ENCODE measurements at regions not wholly inside any gene's neighbourhood (a gene's known extent, or its start where the extent isn't known, plus 50 kb on each side); places are given as distances from the start of the nearest gene placed in this dataset.

- Mint-ChIP-seq H3K27me3 (no peaks in the 10 kb centered on the region), H3K36me3 (no peaks in the 10 kb centered on the region), H3K27ac (no peak overlapping the region), H3K9me3 (no peaks in the 10 kb centered on the region), H3K4me3 (no peak overlapping the region), H3K4me1 (ENCODE audit: unreplicated experiment) (no peaks in the 10 kb centered on the region)
- DNase-seq (ENCODE audit: extremely low spot score, unreplicated experiment) = no peak
- TF ChIP-seq, protein P1, sequence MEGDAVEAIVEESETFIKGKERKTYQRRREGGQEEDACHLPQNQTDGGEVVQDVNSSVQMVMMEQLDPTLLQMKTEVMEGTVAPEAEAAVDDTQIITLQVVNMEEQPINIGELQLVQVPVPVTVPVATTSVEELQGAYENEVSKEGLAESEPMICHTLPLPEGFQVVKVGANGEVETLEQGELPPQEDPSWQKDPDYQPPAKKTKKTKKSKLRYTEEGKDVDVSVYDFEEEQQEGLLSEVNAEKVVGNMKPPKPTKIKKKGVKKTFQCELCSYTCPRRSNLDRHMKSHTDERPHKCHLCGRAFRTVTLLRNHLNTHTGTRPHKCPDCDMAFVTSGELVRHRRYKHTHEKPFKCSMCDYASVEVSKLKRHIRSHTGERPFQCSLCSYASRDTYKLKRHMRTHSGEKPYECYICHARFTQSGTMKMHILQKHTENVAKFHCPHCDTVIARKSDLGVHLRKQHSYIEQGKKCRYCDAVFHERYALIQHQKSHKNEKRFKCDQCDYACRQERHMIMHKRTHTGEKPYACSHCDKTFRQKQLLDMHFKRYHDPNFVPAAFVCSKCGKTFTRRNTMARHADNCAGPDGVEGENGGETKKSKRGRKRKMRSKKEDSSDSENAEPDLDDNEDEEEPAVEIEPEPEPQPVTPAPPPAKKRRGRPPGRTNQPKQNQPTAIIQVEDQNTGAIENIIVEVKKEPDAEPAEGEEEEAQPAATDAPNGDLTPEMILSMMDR (conservative IDR thresholded peaks at IDR 0.05) = no peak
These were observed 1121.1 kb upstream of the ADGRL3 start for GRCh38 chr4:60078984-60079383.

DNA sequence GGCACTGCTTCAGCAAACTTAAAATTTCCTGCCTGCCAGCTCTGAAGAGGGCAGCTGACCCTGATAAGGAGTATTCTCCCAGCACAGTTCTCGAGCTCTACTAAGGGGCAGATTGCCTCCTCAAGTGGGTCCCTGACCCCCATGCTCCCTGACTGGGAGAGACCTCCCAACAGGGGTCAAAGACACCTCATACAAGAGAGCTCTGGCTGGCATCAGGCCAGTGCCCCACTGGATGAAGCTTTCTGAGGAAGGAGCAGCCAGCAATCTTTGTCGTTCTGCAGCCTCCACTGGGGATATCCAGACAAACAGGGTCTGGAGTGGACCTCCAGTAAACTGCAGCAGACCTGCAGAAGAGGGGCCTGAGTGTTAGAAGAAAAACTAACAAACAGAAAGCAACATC lies 1118.3 kb upstream of the ADGRL3 start:
- no peak for DNase-seq (ENCODE audit: extremely low spot score, unreplicated experiment)
- no peak overlapping the region for H3K4me3 Mint-ChIP-seq
- H3K27me3 Mint-ChIP-seq = no peaks in the 10 kb centered on the region
- TF ChIP-seq, protein P1 (conservative IDR thresholded peaks at IDR 0.05) = no peak
- no peaks in the 10 kb centered on the region for H3K4me1 Mint-ChIP-seq (ENCODE audit: unreplicated experiment)
- no peaks in the 10 kb centered on the region for H3K9me3 Mint-ChIP-seq
- H3K36me3 Mint-ChIP-seq = no peaks in the 10 kb centered on the region
- H3K27ac Mint-ChIP-seq = no peak overlapping the region

DNA sequence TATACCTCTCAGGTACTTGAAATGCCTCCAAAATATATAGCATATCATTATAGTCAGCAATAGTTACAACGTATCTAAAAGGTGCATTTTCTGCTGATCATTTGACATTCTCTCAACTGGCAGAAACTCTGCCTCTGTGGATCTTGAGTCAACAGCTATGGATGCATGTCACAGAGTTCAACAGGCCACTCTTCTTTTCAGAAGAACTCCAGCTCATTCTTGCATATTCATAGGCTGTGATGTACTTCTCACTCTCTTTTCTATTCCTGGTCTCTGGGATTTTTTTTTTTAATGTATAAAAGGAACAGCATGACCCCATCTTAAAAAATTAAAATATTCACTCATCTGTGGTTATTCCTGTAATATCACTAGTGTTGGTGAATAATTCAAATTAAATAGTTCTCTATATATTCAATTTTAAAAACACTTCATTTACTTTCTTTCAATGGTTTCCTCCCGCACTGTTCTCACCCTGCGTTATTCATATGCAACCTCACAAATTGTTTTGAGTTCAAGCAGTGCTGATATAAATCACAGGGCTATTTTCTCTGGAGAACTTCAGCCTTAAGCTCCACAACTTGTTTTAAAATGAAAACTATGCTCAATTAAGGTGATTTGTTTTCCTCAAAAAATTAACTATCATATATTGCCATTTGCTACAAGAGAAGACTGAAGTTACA lies 1111.2 kb upstream of the ADGRL3 start:
- TF ChIP-seq, protein P1 (conservative IDR thresholded peaks at IDR 0.05) = no peak
- Mint-ChIP-seq H3K27me3 (no peaks in the 10 kb centered on the region), H3K9me3 (no peaks in the 10 kb centered on the region), H3K4me3 (no peak overlapping the region), H3K27ac (no peak overlapping the region), H3K4me1 (ENCODE audit: unreplicated experiment) (no peaks in the 10 kb centered on the region), H3K36me3 (no peaks in the 10 kb centered on the region)
- no peak for DNase-seq (ENCODE audit: extremely low spot score, unreplicated experiment)

GRCh38 chr4:60089546-60090273 lies 1110.4 kb upstream of the ADGRL3 start:
- Mint-ChIP-seq H3K4me1 (ENCODE audit: unreplicated experiment) (no peaks in the 10 kb centered on the region), H3K36me3 (no peaks in the 10 kb centered on the region), H3K9me3 (no peaks in the 10 kb centered on the region), H3K27me3 (no peaks in the 10 kb centered on the region), H3K4me3 (no peak overlapping the region), H3K27ac (no peak overlapping the region)
- TF ChIP-seq, protein P1 (conservative IDR thresholded peaks at IDR 0.05) = no peak
- no peak for DNase-seq (ENCODE audit: extremely low spot score, unreplicated experiment)

GRCh38 chr4:60096676-60097075 lies 1103.5 kb upstream of the ADGRL3 start:
- Mint-ChIP-seq H3K27ac (no peak overlapping the region), H3K4me3 (no peak overlapping the region), H3K36me3 (no peaks in the 10 kb centered on the region), H3K27me3 (no peaks in the 10 kb centered on the region), H3K9me3 (no peaks in the 10 kb centered on the region), H3K4me1 (ENCODE audit: unreplicated experiment) (no peaks in the 10 kb centered on the region)
- DNase-seq (ENCODE audit: extremely low spot score, unreplicated experiment) = no peak
- TF ChIP-seq, protein P1 (conservative IDR thresholded peaks at IDR 0.05) = no peak

Measured in type B pancreatic cell (in vitro differentiated cells).